Hematopoietic multipotent progenitor cell (in vitro differentiated cells): ENCODE measurements at regions not wholly inside any gene's neighbourhood (a gene's known extent, or its start where the extent isn't known, plus 50 kb on each side); places are given as distances from the start of the nearest gene placed in this dataset. TPM values are rescaled to one million over a fixed set of nuclear protein-coding genes. Genes with fewer than 3 reads are reported as not detected.
A peak's percentile ranks its signal among the peaks of the same experiment; 100 is the strongest.

Experiments used
- DNase-seq, 3 donors: peaks; one replicate each; pipeline ENCODE4 v3.0.0-alpha.2; 2011 to 2015; ENCODE audit warnings: low read depth in 2 of 3, low spot score in 2 of 3
- small RNA-seq: library from RNA; depleted of rRNA; stranded (forward); fragments of <200 nt; gene quantifications from one replicate; pipeline ENCODE3, GENCODE V24; 2012

GRCh38 chrX:127459790-127460189, 592.4 kb downstream of the ACTRT1 start:
- no peak for DNase-seq

DNA sequence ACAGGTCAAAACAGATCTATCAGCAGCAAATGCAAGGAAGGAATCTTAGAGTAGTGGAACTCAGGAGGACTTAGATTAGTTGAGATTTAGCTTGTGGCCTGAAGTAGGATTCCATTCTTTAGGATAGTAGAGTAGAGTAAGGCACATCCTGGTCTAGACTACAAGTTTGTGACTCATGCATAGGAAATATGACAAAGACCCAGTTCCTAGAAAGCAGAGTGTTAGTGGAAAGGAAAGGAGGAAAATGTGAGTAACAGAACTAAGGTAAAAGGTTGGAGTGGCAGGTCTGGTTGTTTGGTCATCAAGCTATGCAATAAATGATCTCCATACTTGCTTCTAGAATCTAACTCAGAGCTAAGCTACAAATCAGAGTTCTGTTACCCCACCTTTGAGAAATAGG, 595.0 kb downstream of the ACTRT1 start:
- DNase-seq: no peak

DNA sequence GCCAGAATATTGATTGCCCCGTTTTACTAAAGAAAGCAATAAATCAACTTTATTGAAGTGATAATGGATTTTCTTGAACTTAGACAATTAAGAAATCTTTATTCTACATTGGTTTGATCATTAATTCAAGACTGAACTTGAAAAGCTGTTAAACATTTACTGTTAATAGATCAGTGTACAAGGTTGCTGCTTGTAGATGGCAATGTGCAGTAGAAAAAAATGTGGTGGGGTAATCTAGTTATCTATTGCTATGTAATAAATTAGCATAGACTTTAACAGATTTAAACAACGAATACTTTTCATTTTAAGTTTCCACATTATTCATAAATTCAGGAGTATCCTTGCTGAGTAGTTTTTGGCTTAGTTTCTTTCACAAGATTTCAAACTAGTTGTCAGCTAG, 612.5 kb downstream of the ACTRT1 start:
- DNase-seq: no peak

- DNase-seq: no peak
Observed at GRCh38 chrX:127405946-127406345, 586.4 kb downstream of the PRR32 start.

GRCh38 chrX:127404161-127404560, 584.6 kb downstream of the PRR32 start:
- no peak for DNase-seq

DNA sequence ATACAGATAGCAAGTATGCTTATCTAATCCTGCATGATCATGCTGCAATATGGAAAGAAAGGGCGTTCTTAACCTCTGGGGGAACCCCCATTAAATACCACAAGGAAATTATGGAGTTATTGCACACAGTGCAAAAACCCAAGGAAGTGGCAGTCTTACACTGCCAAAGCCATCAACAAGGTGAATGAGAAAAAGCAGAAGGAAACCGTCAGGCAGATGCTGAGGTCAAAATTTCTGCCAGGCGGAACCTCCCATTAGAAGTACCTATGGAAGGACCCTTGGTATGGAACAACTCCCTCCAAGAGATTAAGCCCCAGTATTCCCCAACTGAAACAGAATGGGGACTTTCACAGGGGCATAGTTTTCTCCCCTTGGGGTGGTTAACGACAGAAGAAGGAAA, 580.7 kb downstream of the PRR32 start:
- DNase-seq: peak in 2 of 3 donors; percentile 12 to 33

GRCh38 chrX:127390316-127390715, 570.8 kb downstream of the PRR32 start:
- no peak for DNase-seq

DNA sequence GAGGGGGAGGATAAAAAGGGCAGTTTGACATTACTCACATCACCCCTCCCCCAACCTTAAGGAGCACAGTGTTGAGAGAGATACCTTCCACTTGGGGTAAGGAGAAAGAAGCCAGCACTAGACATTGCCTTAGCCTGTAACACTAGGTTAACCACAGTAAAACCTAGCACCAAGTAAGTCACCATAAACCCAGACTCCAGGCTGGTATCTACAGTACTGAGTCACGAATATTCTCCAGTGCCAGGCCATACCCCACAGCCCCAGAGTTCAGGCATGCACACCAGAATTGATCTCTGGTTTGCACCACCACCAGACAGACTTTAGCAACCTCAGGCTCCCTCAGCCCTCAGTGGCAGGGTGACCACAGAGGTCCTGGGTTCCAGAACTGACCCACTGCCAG, 570.4 kb downstream of the PRR32 start:
- DNase-seq: no peak

Small RNA genes in the stretch of these regions (small RNA-seq; reads per million reads assigned to genes)
- gene AL662814.1: not detected
